Activated CD8-positive, alpha-beta T cell treated with anti-CD3 and anti-CD28 coated beads, Interleukin-2, amount 10 ng/mL, durations not matched to agents 7 days and 5 days (primary cell): ENCODE measurements at regions not wholly inside any gene's neighbourhood (a gene's known extent, or its start where the extent isn't known, plus 50 kb on each side); places are given as distances from the start of the nearest gene placed in this dataset.

ENCODE experiments used
- ATAC-seq: fragments of 150-1000 bp; cut with Tn5 transposase; one replicate; pipeline ENCODE4 v1.10.0; 2021; ENCODE audit warnings: moderate library complexity
- CTCF ChIA-PET: fragments of 350-600 bp; sonication (Branson Sonifier 250); formaldehyde crosslinking; loops from one replicate; lab custom pipeline; 2021; ENCODE audit warnings: antibody characterized with exemption; lab: Charles Lee
- POLR2A ChIA-PET: fragments of 350-600 bp; sonication (Branson Sonifier 250); formaldehyde crosslinking; loops from one replicate; lab custom pipeline; 2021; ENCODE audit warnings: antibody characterized with exemption; lab: Charles Lee
- DNase-seq: peaks from one replicate; pipeline ENCODE4 v3.0.0-alpha.2; 2020
- H3K27ac Mint-ChIP-seq: one replicate; pipeline ENCODE4 v1.8.0; 2021; ENCODE audit warnings: mild to moderate bottlenecking, mixed read lengths
- H3K27me3 Mint-ChIP-seq: one replicate; pipeline ENCODE4 v1.8.0; 2021; ENCODE audit warnings: low read depth, mixed read lengths
- H3K36me3 Mint-ChIP-seq: one replicate; pipeline ENCODE4 v1.8.0; 2021; ENCODE audit warnings: low read depth, mixed read lengths
- H3K4me1 Mint-ChIP-seq: one replicate; pipeline ENCODE4 v1.8.0; 2021; ENCODE audit warnings: low read depth, mixed read lengths
- H3K4me3 Mint-ChIP-seq: one replicate; pipeline ENCODE4 v1.8.0; 2021; ENCODE audit warnings: mild to moderate bottlenecking, mixed read lengths
- H3K9me3 Mint-ChIP-seq: one replicate; pipeline ENCODE4 v1.8.0; 2022; ENCODE audit warnings: mixed read lengths; ENCODE audit not compliant: insufficient read depth

DNA sequence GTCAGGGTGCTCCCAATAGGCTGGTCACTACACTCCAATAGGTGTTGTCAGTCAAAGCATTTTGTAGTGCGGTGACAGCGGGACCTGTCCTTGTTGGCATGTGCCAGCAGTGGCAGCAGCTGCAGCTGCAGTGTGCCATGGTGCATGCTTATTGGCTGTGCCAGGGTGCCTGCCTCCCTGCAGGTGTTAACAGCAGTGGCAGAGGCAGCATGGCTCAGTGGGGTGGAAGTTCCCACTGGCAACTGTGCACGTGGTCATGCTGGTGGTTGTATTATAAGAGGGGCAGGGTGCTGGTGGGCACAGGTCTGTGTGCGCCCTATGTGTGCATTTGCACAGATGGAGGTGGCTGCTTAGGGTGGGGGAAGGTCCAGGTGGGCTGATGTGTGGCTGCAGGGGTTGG, 133.7 kb upstream of the EDIL3 start:
- Mint-ChIP-seq H3K27me3 (no peaks in the 10 kb centered on the region), H3K4me1 (no peaks in the 10 kb centered on the region), H3K27ac (no peak overlapping the region), H3K9me3 (no peaks in the 10 kb centered on the region), H3K36me3 (no peaks in the 10 kb centered on the region), H3K4me3 (no peak overlapping the region)
- no peak for DNase-seq
- CTCF ChIA-PET, result no interaction called here
- no peak for ATAC-seq
- POLR2A ChIA-PET, result no interaction called here

DNA sequence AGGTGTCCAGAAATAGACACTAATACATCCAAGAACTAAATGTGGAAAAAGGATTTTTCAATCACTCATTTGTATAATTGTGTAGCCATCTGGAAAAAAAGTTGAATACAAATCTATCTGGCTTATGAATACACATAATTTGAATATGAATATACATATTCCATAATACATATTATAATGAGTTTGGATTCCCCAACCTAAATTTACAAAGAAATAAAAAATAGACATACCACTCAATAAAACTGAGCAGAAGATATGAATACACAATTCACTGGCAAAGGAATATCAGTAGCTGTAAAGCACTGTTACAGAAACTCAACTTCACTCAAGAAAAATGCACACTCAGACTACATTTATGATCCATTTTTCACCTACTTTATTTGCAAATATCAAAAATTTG, 121.9 kb upstream of the EDIL3 start:
- no peaks in the 10 kb centered on the region for H3K27me3 Mint-ChIP-seq
- H3K4me3 Mint-ChIP-seq, result no peak overlapping the region
- H3K36me3 Mint-ChIP-seq, result no peaks in the 10 kb centered on the region
- ChIA-PET POLR2A (no interaction called here), CTCF (no interaction called here)
- no peaks in the 10 kb centered on the region for H3K4me1 Mint-ChIP-seq
- no peak for DNase-seq
- H3K9me3 Mint-ChIP-seq, result no peaks in the 10 kb centered on the region
- no peak overlapping the region for H3K27ac Mint-ChIP-seq
- ATAC-seq, result no peak

- H3K27me3 Mint-ChIP-seq, result no peaks in the 10 kb centered on the region
- no peaks in the 10 kb centered on the region for H3K9me3 Mint-ChIP-seq
- CTCF ChIA-PET, result no interaction called here
- H3K27ac Mint-ChIP-seq, result no peak overlapping the region
- no peak for DNase-seq
- H3K4me1 Mint-ChIP-seq, result no peaks in the 10 kb centered on the region
- no peak overlapping the region for H3K4me3 Mint-ChIP-seq
- ATAC-seq, result no peak
- POLR2A ChIA-PET, result no interaction called here
- H3K36me3 Mint-ChIP-seq, result no peaks in the 10 kb centered on the region
These were observed 109.8 kb upstream of the EDIL3 start for GRCh38 chr5:84494453-84494852.

- no peaks in the 10 kb centered on the region for H3K27me3 Mint-ChIP-seq
- H3K27ac Mint-ChIP-seq, result no peak overlapping the region
- ATAC-seq (no peak), DNase-seq (no peak)
- H3K9me3 Mint-ChIP-seq, result no peaks in the 10 kb centered on the region
- POLR2A ChIA-PET, result no interaction called here
- H3K4me1 Mint-ChIP-seq, result no peaks in the 10 kb centered on the region
- CTCF ChIA-PET, result no interaction called here
- H3K36me3 Mint-ChIP-seq, result no peaks in the 10 kb centered on the region
- no peak overlapping the region for H3K4me3 Mint-ChIP-seq
These were observed 103.3 kb upstream of the EDIL3 start for GRCh38 chr5:84487963-84488362.

- no peak overlapping the region for H3K4me3 Mint-ChIP-seq
- H3K36me3 Mint-ChIP-seq, result no peaks in the 10 kb centered on the region
- H3K9me3 Mint-ChIP-seq, result no peaks in the 10 kb centered on the region
- H3K4me1 Mint-ChIP-seq, result no peaks in the 10 kb centered on the region
- ATAC-seq (no peak), DNase-seq (no peak)
- CTCF ChIA-PET, result no interaction called here
- POLR2A ChIA-PET, result no interaction called here
- H3K27me3 Mint-ChIP-seq, result no peaks in the 10 kb centered on the region
- H3K27ac Mint-ChIP-seq, result no peak overlapping the region
These were observed 96.4 kb upstream of the EDIL3 start for GRCh38 chr5:84480873-84481637.

DNA sequence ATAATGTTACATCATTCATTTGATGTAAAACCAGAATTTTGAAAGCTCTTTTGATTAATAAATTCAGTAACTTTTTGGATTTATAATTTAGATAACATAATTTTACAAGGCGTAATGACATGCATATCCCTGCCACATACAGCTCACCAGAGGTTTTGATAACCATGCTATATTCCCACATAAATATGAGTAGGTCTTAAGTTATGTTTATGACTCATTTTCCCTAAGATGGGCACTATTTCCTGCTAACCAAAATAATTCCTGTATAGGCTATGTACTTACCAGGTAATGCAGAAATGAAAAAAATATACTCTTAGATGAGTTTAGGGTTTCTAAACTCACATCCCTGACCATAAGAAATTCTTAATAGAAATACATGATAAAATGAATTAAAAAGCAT, 93.9 kb upstream of the EDIL3 start:
- peaks cover under 1% of the 10 kb centered on the region for H3K9me3 Mint-ChIP-seq
- DNase-seq (no peak), ATAC-seq (no peak)
- H3K36me3 Mint-ChIP-seq, result no peaks in the 10 kb centered on the region
- no peaks in the 10 kb centered on the region for H3K4me1 Mint-ChIP-seq
- H3K27ac Mint-ChIP-seq, result no peak overlapping the region
- CTCF ChIA-PET, result no interaction called here
- H3K27me3 Mint-ChIP-seq, result no peaks in the 10 kb centered on the region
- POLR2A ChIA-PET, result no interaction called here
- H3K4me3 Mint-ChIP-seq, result no peak overlapping the region

GRCh38 chr5:84477485-84477884, 92.8 kb upstream of the EDIL3 start:
- ChIA-PET CTCF (no interaction called here), POLR2A (no interaction called here)
- H3K4me1 Mint-ChIP-seq, result no peaks in the 10 kb centered on the region
- ATAC-seq (no peak), DNase-seq (no peak)
- H3K27ac Mint-ChIP-seq, result no peak overlapping the region
- H3K4me3 Mint-ChIP-seq, result no peak overlapping the region
- no peaks in the 10 kb centered on the region for H3K36me3 Mint-ChIP-seq
- H3K9me3 Mint-ChIP-seq, result peaks cover 3% of the 10 kb centered on the region
- H3K27me3 Mint-ChIP-seq, result no peaks in the 10 kb centered on the region

DNA sequence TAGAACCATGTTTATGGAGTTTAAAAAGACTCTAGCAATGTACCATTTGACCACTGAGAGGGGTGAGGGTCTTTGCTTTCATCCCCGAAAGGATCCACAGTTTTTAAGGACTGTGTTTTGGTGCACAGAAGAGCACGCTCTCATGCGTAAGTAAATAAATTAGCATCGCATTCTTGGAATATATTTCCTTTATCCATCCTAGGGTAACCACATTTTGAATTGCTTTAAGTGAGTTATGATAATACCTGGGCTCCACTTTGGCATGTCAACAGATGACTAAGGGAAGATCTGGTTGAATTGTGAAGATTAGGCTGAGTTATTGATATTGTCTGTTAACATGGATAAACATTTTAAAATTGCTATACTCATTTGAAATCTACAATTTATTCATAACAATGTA, 89.4 kb upstream of the EDIL3 start:
- CTCF ChIA-PET, result no interaction called here
- H3K27me3 Mint-ChIP-seq, result no peaks in the 10 kb centered on the region
- peaks cover 3% of the 10 kb centered on the region for H3K9me3 Mint-ChIP-seq
- no peaks in the 10 kb centered on the region for H3K4me1 Mint-ChIP-seq
- ATAC-seq (no peak), DNase-seq (no peak)
- no peaks in the 10 kb centered on the region for H3K36me3 Mint-ChIP-seq
- POLR2A ChIA-PET, result no interaction called here
- H3K27ac Mint-ChIP-seq, result no peak overlapping the region
- H3K4me3 Mint-ChIP-seq, result no peak overlapping the region

DNA sequence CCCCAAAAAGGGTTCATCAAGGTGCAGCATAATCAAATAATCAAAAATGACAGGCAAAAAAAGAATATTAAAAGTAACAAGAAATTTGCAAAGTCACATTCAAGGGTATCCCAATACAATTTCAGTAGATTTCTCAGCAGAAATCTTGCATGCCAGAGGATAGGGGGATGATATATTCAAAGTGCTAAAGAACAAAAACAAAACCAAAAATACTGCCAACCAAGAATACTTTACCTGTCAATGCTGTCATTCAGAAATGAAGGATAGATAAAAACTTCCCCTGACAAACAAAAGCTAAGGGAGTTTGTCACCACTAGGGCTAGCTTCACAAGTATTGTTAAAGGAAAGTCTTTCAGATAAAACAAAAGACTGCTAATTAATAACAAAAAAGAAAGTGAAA, 68.7 kb upstream of the EDIL3 start:
- no peak for DNase-seq
- H3K27ac Mint-ChIP-seq, result no peak overlapping the region
- ChIA-PET POLR2A (no interaction called here), CTCF (no interaction called here)
- H3K4me3 Mint-ChIP-seq, result no peak overlapping the region
- no peaks in the 10 kb centered on the region for H3K4me1 Mint-ChIP-seq
- peaks cover 15% of the 10 kb centered on the region for H3K9me3 Mint-ChIP-seq
- H3K27me3 Mint-ChIP-seq, result no peaks in the 10 kb centered on the region
- no peak for ATAC-seq
- no peaks in the 10 kb centered on the region for H3K36me3 Mint-ChIP-seq

DNA sequence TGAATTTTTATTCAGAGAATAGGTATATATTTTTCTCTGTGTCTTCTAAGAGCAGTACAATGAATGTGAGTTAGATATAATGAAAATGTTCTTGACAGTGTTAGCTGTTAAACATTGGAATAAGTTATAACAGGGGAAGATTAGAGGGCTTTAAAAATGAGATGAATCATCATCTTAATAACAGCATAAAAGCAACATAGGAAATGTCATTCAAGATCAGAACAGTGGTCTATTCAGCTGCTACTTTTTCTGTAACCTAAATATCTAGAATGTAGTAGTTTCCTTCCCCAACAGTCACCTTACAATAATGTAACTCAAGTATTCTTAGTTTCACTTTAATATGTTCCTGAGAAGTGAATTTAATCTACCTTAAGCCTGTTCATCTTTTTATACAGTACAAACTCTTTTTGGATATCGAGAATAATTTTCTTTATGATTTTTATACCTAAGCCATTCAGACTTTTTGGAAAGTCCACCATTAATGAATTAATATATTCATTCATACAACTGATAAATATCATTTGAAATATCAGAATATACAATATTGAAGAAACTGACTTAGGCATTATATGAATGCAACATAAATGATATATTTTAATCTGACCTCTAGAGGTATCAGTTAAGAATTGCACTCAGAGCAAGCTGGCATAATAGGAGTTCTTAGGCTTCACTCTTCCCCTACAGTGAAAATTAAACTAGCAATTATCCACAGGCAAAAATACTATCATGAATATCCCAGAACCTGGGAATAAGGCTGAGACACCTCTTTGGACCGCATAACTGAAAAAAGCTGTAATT, 66.1 kb upstream of the EDIL3 start:
- H3K27ac Mint-ChIP-seq, result no peak overlapping the region
- H3K9me3 Mint-ChIP-seq, result peaks cover 15% of the 10 kb centered on the region
- POLR2A ChIA-PET, result no interaction called here
- H3K4me3 Mint-ChIP-seq, result no peak overlapping the region
- no peaks in the 10 kb centered on the region for H3K4me1 Mint-ChIP-seq
- no peaks in the 10 kb centered on the region for H3K36me3 Mint-ChIP-seq
- CTCF ChIA-PET, result no interaction called here
- no peaks in the 10 kb centered on the region for H3K27me3 Mint-ChIP-seq
- ATAC-seq, result no peak
- no peak for DNase-seq

- Mint-ChIP-seq H3K27ac (no peak overlapping the region), H3K4me1 (no peaks in the 10 kb centered on the region), H3K4me3 (no peak overlapping the region), H3K27me3 (no peaks in the 10 kb centered on the region), H3K9me3 (no peaks in the 10 kb centered on the region), H3K36me3 (no peaks in the 10 kb centered on the region)
- CTCF ChIA-PET, result no interaction called here
- POLR2A ChIA-PET, result no interaction called here
- no peak for DNase-seq
- no peak for ATAC-seq
These were observed 60.5 kb upstream of the EDIL3 start for GRCh38 chr5:84445049-84445685.

DNA sequence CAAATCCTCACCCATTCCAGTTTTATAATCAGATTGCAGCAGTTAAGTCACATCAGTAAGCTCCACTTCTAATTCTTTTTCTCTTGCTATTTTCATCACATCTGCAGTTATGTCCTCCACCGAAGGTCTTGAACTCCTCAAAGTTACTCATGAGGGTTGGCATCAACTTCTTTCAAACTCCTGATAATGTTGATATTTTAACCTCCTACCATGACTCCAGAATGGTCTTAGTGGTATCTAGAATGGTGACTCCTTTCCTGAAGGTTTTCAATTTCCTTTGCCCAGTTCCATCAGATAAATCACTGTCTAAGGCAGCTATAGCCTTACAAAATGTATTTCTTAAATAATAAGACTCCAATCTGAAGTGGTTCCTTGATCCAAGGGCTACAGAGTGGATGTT, 53.8 kb upstream of the EDIL3 start:
- Mint-ChIP-seq H3K9me3 (no peaks in the 10 kb centered on the region), H3K36me3 (no peaks in the 10 kb centered on the region), H3K4me3 (no peak overlapping the region), H3K27ac (no peak overlapping the region), H3K4me1 (no peaks in the 10 kb centered on the region), H3K27me3 (no peaks in the 10 kb centered on the region)
- no peak for DNase-seq
- ATAC-seq, result no peak
- CTCF ChIA-PET, result no interaction called here
- POLR2A ChIA-PET, result no interaction called here
